ENCODE measurements at regions not wholly inside any gene's neighbourhood (a gene's known extent, or its start where the extent isn't known, plus 50 kb on each side); places are given as distances from the start of the nearest gene placed in this dataset.

GRCh38 chr10:5268743-5269142 is 72.1 kb downstream of the AKR1C4 start:
- Histone ChIP-seq H3K36me3 (ENCODE audit: low read depth) (no peaks in the 10 kb centered on the region), H3K4me1 (ENCODE audit: insufficient read depth, poor library complexity, severe bottlenecking) (no peaks in the 10 kb centered on the region), H3K27me3 (ENCODE audit: insufficient read depth, poor library complexity, severe bottlenecking) (no peaks in the 10 kb centered on the region), H3K4me3 (ENCODE audit: severe bottlenecking) (no peak overlapping the region), H3K9me3 (ENCODE audit: severe bottlenecking) (peaks cover 5% of the 10 kb centered on the region), H3K27ac (ENCODE audit: poor library complexity, severe bottlenecking) (no peak overlapping the region)
- DNase-seq (ENCODE audit: low spot score), result no peak
- TF ChIP-seq, protein P1, sequence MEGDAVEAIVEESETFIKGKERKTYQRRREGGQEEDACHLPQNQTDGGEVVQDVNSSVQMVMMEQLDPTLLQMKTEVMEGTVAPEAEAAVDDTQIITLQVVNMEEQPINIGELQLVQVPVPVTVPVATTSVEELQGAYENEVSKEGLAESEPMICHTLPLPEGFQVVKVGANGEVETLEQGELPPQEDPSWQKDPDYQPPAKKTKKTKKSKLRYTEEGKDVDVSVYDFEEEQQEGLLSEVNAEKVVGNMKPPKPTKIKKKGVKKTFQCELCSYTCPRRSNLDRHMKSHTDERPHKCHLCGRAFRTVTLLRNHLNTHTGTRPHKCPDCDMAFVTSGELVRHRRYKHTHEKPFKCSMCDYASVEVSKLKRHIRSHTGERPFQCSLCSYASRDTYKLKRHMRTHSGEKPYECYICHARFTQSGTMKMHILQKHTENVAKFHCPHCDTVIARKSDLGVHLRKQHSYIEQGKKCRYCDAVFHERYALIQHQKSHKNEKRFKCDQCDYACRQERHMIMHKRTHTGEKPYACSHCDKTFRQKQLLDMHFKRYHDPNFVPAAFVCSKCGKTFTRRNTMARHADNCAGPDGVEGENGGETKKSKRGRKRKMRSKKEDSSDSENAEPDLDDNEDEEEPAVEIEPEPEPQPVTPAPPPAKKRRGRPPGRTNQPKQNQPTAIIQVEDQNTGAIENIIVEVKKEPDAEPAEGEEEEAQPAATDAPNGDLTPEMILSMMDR (IDR thresholded peaks at IDR 0.05; ENCODE audit: poor library complexity, severe bottlenecking), result no peak
- no peak for ATAC-seq (ENCODE audit: low read depth)

GRCh38 chr10:5269791-5270190 is 73.2 kb downstream of the AKR1C4 start:
- H3K4me1 ChIP-seq (ENCODE audit: insufficient read depth, poor library complexity, severe bottlenecking), result no peaks in the 10 kb centered on the region
- H3K27me3 ChIP-seq (ENCODE audit: insufficient read depth, poor library complexity, severe bottlenecking), result no peaks in the 10 kb centered on the region
- no peak for ATAC-seq (ENCODE audit: low read depth)
- H3K9me3 ChIP-seq (ENCODE audit: severe bottlenecking), result peaks cover 5% of the 10 kb centered on the region
- TF ChIP-seq, protein P1 (IDR thresholded peaks at IDR 0.05; ENCODE audit: poor library complexity, severe bottlenecking), result no peak
- DNase-seq (ENCODE audit: low spot score), result no peak
- H3K36me3 ChIP-seq (ENCODE audit: low read depth), result no peaks in the 10 kb centered on the region
- H3K4me3 ChIP-seq (ENCODE audit: severe bottlenecking), result no peak overlapping the region
- no peak overlapping the region for H3K27ac ChIP-seq (ENCODE audit: poor library complexity, severe bottlenecking)

GRCh38 chr10:5271526-5271925 is 74.9 kb downstream of the AKR1C4 start:
- DNase-seq (ENCODE audit: low spot score) (no peak), ATAC-seq (ENCODE audit: low read depth) (no peak)
- Histone ChIP-seq H3K9me3 (ENCODE audit: severe bottlenecking) (peaks cover 5% of the 10 kb centered on the region), H3K27ac (ENCODE audit: poor library complexity, severe bottlenecking) (no peak overlapping the region), H3K4me1 (ENCODE audit: insufficient read depth, poor library complexity, severe bottlenecking) (no peaks in the 10 kb centered on the region), H3K4me3 (ENCODE audit: severe bottlenecking) (no peak overlapping the region), H3K27me3 (ENCODE audit: insufficient read depth, poor library complexity, severe bottlenecking) (no peaks in the 10 kb centered on the region), H3K36me3 (ENCODE audit: low read depth) (no peaks in the 10 kb centered on the region)
- TF ChIP-seq, protein P1 (IDR thresholded peaks at IDR 0.05; ENCODE audit: poor library complexity, severe bottlenecking), result no peak

DNA sequence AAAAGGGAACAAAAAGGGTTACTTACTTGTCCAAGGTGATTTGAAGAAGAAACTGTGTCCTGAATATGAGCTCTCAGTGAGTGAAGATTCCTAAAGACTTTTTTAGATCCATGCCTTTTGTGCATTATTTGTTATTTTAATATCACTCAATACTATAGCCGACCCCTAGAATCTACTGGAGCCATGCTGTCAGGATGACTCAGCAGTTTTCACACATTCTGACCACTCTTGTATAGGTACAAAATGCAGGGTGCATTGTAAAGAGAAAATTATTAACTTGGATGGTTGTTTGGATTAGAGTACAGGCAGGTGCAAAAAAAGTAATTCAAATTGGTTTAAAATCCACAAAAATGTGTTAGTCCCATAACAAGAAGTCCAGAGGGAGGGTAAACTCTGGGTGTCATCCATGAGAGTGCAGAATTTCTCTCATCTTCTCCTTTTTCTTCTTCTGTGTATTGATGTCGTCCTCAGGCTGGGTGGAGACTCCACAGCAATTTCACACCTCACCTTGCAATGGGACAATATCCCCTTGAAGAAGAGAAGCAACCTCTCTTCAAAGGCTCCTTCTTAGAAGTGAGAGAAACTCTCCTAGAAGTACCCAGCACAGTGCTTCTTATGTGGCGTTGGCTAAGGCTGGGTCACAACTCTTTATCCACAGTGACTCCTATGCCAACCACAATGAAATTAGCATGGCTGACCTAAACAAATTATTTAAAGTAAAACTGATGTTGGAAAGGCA is 75.6 kb downstream of the AKR1C4 start:
- no peak overlapping the region for H3K4me3 ChIP-seq (ENCODE audit: severe bottlenecking)
- DNase-seq (ENCODE audit: low spot score), result no peak
- H3K9me3 ChIP-seq (ENCODE audit: severe bottlenecking), result no peaks in the 10 kb centered on the region
- H3K36me3 ChIP-seq (ENCODE audit: low read depth), result no peaks in the 10 kb centered on the region
- no peaks in the 10 kb centered on the region for H3K4me1 ChIP-seq (ENCODE audit: insufficient read depth, poor library complexity, severe bottlenecking)
- ATAC-seq (ENCODE audit: low read depth), result no peak
- no peaks in the 10 kb centered on the region for H3K27me3 ChIP-seq (ENCODE audit: insufficient read depth, poor library complexity, severe bottlenecking)
- TF ChIP-seq, protein P1 (IDR thresholded peaks at IDR 0.05; ENCODE audit: poor library complexity, severe bottlenecking), result no peak
- no peak overlapping the region for H3K27ac ChIP-seq (ENCODE audit: poor library complexity, severe bottlenecking)

- H3K27ac ChIP-seq (ENCODE audit: poor library complexity, severe bottlenecking), result no peak overlapping the region
- TF ChIP-seq, protein P1 (IDR thresholded peaks at IDR 0.05; ENCODE audit: poor library complexity, severe bottlenecking), result no peak
These were observed 78.2 kb downstream of the AKR1C4 start for GRCh38 chr10:5274795-5275194.

More at GRCh38 chr10:5274795-5275194, 78.2 kb downstream of the AKR1C4 start:
- Histone ChIP-seq H3K27me3 (ENCODE audit: insufficient read depth, poor library complexity, severe bottlenecking) (no peaks in the 10 kb centered on the region), H3K9me3 (ENCODE audit: severe bottlenecking) (no peaks in the 10 kb centered on the region), H3K4me1 (ENCODE audit: insufficient read depth, poor library complexity, severe bottlenecking) (no peaks in the 10 kb centered on the region), H3K36me3 (ENCODE audit: low read depth) (no peaks in the 10 kb centered on the region), H3K4me3 (ENCODE audit: severe bottlenecking) (no peak overlapping the region)
- DNase-seq (ENCODE audit: low spot score), result no peak
- ATAC-seq (ENCODE audit: low read depth), result no peak

Measured in RWPE2 (cell line).